ENCODE measurements at regions not wholly inside any gene's neighbourhood (a gene's known extent, or its start where the extent isn't known, plus 50 kb on each side); places are given as distances from the start of the nearest gene placed in this dataset.

- no peak for TF ChIP-seq CTCF (conservative IDR thresholded peaks at IDR 0.05; ENCODE audit: low read length)
- no peak for TF ChIP-seq EZH2phosphoT487 (IDR thresholded peaks at IDR 0.05; ENCODE audit: borderline replicate concordance)
Observed at GRCh38 chr14:71762575-71762974, 169.7 kb upstream of the RGS6 start.

All from Loucy (cell line).